HG03442 (cell line): ENCODE measurements at regions not wholly inside any gene's neighbourhood (a gene's known extent, or its start where the extent isn't known, plus 50 kb on each side); places are given as distances from the start of the nearest gene placed in this dataset.

Experiments used
- ATAC-seq: cut with Tn5 transposase; IDR thresholded peaks from one replicate; pipeline ENCODE4 v1.9.1; 2021; ENCODE audit warnings: mild to moderate bottlenecking, moderate library complexity; ENCODE audit not compliant: unreplicated experiment

GRCh38 chr4:96301715-96302114 lies 461.8 kb downstream of the PDHA2 start:
- no peak for ATAC-seq

DNA sequence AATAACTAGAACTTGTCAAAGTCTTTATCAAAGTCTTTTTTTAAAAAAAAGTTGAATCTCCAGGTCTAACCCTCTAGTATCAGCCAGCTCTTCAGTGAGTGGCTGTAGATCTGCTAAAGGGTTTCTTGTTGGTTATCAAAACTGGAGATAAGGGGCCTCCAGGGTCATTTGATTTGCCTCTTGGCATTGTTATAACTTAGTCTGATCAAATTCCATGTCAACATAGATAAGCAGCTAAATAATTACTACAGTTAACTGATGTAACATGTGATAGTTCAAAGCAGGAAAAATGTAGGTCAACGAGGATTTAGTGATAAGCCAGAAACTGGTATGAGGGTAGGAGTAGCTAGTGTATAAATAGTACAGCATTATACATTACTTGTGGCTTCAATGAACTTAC lies 465.1 kb downstream of the PDHA2 start:
- no peak for ATAC-seq

GRCh38 chr4:96312046-96312685 lies 472.3 kb downstream of the PDHA2 start:
- no peak for ATAC-seq

DNA sequence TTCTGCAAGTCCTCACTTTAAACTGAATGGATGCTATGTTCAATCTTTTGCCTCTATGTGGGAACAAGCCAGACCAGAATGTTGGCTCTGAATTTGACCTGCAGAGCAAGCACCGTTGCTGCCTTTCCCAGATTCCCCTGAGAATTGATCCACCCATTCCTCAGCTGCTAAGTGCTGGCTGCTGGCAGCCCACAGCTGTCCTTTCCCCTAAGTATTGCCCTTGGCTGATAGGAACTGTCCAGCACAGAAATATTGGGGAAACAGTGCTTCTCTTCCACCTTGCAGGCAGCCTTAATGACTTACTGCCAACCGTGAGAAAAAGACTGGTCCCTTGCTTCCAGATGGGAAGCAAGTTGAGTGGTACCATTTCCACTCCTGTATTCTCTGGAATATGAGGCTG lies 475.9 kb downstream of the PDHA2 start:
- no peak for ATAC-seq

GRCh38 chr4:96316776-96317175 lies 476.9 kb downstream of the PDHA2 start:
- no peak for ATAC-seq

DNA sequence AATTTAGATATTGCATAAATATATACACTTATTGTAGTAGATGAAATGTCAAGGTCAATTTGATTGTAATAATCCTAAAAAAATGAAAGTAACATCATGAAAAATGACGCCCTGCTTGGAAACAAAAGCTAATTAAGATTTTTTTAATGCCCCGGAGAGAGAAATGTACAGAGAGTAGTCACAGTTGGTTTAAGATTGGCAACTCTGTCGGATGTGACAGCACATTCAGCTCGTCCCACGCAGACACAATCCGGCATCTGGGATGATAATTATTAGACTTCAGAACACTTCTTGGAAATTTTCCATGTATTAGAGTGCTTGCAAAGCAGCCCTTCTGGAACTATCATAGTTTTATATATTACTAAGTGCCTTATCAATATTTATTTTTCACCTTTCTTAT lies 478.0 kb downstream of the PDHA2 start:
- no peak for ATAC-seq

GRCh38 chr4:96326846-96327245 lies 487.0 kb downstream of the PDHA2 start:
- no peak for ATAC-seq

GRCh38 chr4:96342196-96342595 lies 502.3 kb downstream of the PDHA2 start:
- no peak for ATAC-seq

DNA sequence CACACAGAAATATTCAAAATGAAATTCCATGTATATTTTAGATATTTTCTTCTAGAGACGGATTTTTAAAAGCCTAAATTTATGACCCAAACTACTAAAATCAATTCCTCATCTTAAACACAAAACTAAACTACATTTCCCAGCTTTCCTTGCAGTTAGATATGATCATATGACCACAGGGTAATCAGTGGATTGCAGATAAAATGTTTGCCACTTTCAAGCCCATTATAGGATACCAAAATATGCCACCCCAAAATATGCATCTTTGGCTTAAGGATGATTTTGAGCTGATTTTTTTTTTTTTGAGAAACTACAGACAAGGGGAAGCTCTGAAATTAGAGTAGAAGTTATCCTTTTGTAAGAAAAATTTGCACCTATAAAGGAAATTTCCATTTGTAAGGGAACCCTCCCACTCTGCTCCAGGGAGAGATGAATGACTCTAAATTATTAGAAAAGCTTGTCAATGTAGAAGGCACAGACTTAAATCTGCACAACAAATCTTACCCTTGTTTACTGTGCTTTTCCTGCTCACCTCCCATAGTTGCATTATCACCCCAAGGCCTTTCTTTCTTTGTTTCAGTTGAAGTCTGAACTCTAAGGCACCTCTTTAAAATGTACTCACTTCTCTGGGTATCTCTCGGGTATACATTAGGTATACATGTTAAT lies 503.0 kb downstream of the PDHA2 start:
- no peak for ATAC-seq

DNA sequence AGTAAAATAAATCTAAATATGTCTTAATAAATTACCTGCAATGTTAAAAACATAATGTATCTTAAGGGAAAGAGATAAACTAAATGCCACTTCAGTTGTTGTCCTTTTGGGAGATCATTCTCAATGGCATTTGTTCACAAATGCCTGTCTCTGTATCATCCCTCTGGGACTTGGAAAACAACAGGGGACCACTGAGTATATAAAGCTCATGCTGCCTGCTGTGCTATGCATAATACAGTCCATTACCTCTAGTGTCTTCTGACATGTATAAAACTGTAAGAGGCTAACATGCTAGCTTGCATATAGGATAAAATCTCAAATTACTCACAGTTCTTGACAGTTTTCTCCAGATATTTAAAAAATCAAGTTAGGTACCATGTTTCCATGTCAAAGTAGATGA lies 503.9 kb downstream of the PDHA2 start:
- no peak for ATAC-seq

GRCh38 chr4:96347582-96347981 lies 507.7 kb downstream of the PDHA2 start:
- no peak for ATAC-seq

GRCh38 chr4:96352051-96352517 lies 512.2 kb downstream of the PDHA2 start:
- no peak for ATAC-seq

DNA sequence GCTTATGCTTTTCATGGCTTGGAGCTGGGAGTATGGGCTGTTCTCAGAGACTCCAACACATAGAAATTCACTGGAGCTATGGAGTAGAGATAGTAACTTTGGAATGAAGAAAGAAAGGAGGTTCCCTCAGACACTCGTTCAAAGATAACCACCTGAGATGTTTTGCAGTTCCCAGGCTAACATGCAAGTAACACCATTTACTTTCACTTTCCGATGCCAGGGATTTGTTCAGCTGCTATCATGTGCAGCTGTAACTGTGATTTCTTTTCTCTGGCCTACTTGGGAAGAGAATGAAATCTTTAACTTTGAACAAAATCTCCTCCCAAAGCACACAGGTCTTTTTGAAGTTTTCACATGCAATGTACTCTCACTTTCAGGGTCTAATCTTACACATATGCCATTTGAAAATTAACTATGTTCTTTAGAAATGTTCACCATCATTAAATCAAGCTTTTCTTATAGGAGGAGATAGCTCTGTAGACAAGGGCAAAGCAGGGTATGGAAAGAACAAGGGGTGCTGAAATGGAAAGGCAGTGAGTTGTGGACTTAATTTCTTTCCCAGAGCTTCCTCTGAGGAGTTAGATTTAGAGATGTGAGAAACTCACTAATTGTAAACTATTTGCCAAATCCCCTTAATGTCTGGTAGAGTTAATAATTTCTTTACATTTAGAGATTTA lies 514.3 kb downstream of the PDHA2 start:
- ATAC-seq: no peak

- no peak for ATAC-seq
These were observed 515.5 kb downstream of the PDHA2 start for GRCh38 chr4:96355414-96355813.

DNA sequence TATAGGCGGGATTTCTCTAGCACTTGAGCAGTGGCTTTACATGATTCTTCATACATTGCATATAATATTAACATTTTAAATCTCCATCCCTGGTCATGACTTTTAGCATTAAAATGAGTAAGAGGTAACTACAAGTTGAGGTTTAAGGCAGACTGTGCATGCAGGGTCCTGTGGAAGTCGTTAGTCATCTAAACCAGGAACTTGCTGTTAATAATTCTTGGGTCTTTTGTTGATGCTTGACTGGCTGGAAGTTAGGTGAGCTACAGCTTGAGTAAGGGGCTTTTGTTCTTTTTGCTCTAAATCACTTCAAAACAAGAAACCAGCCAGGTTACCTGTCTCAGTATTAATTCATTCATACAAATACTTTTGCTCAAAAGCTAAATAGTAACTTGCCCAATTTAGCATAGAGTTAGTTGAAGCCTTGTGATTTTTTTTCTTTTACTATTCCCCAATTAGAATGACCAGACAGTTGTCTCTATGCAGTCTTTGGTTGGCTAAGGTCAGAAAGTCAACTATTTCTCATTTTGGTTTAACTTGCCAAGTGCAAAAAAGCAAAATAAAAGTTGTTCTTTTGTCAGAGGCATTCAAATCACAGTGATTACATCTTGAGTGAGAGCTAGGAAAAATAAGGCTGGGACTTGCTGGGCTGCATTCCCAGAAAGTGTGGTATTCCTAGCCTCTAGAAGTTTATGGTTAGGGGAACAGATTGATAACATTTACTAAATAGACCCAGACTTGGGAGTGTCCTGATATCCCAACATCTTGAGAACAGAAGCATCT lies 516.9 kb downstream of the PDHA2 start:
- no peak for ATAC-seq

DNA sequence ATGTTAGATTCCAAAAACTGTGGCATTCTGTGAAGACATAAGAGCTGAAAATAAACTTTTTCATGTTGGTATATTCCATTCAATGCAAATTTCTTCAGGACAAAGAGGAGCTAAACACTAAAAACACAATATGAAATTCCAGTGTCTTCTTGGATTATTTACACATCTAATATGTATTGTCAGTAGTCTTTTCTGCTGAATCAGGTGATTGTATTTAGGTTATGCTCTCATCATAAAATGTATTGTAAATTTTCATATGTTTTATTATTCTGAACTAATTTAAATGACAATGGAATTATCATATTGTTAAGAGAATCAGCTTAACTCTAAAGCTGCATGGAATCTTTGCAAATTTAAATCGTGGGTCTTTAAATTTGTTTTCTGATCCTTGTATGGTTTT lies 526.7 kb downstream of the PDHA2 start:
- ATAC-seq: no peak

- no peak for ATAC-seq
These were observed 535.5 kb downstream of the PDHA2 start for GRCh38 chr4:96375367-96375766.

DNA sequence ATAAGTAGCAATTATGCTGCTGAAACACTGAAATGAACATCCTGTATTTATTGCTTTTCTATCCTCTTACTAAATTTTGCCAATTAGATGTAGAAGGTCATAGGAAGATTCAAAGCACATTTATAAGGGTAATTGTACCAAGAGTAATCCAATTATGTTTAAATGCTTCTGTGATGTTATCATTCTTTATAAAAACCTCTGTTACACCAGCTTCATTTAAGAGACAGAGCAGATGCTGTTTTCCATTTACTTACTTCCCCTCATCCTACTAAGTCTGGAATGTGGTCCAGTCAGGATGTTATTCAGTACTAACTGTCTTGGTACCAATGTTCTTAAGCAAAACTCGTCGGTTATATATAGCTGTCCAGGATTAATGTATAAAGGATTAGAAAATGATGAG lies 539.6 kb downstream of the PDHA2 start:
- ATAC-seq: no peak

DNA sequence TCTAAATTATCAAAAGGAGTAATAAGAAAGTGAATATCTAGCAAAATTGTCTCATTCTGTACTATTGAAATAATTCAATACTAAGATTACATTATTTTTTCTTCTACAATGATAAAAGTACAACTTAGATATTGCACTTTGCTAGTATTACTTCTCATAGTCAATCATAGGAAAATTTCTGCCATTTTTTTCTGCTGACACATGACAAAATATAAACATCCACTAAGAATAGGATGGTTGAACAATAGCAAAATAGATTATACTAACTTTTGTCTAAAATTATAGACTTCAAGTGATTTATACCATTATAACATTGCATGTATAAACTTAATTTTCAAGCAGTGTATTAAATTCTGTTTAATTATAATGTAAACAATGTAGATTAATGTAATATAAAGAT lies 540.2 kb downstream of the PDHA2 start:
- no peak for ATAC-seq

- no peak for ATAC-seq
These were observed 543.5 kb downstream of the PDHA2 start for GRCh38 chr4:96383349-96383748.

DNA sequence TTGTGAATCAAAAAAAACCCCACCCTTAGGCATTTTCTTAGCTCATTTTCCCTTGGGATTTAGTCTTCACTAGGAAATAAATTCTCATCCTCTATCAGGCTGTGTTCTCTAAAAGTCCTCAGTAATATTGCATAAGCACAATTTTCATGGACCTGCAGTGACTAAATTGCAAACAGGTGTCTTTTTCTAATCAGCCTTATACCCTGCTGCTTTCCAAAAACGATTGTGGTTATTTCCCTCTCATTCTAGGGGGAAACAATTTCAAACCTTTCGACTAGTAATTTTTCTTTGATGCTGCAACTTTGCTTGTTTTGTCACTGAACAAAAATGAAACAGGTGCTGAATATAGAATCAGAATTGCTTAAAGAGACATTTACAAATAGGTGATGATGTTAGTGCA lies 549.9 kb downstream of the PDHA2 start:
- ATAC-seq: no peak
